OCI-LY3 (cell line): ENCODE measurements at regions not wholly inside any gene's neighbourhood (a gene's known extent, or its start where the extent isn't known, plus 50 kb on each side); places are given as distances from the start of the nearest gene placed in this dataset.

Experiments
- H2AFZ ChIP-seq: fragments of 200-600, 300-600 bp; shearing (Covaris generic); 2 replicates; pipeline ENCODE4 v1.6.0; 2014; ENCODE audit warnings: antibody characterized with exemption, low read depth, low read length
- H3K27ac ChIP-seq: fragments of 200-600, 300-600 bp; sonication (generic); 2 replicates; pipeline ENCODE4 v1.5.1; 2014; ENCODE audit warnings: mild to moderate bottlenecking, low read length, moderate library complexity, mixed read lengths
- H3K27me3 ChIP-seq: fragments of 200-600, 300-600 bp; sonication (generic); 2 replicates; pipeline ENCODE4 v1.6.1; 2014; ENCODE audit warnings: low read depth, low read length, mixed read lengths
- H3K36me3 ChIP-seq: fragments of 200-600, 300-600 bp; sonication (generic); replicated peaks from 2 replicates; pipeline ENCODE3; 2014; ENCODE audit warnings: low read depth, low read length, mixed read lengths
- H3K4me1 ChIP-seq: fragments of 300-600, 200-600 bp; sonication (generic); 2 replicates; pipeline ENCODE4 v1.6.1; 2014; ENCODE audit warnings: low read length, mixed read lengths
- H3K4me2 ChIP-seq: fragments of 200-600, 300-600 bp; sonication (generic); 2 replicates; pipeline ENCODE4 v1.6.1; 2014; ENCODE audit warnings: low read length, mixed read lengths
- H3K4me3 ChIP-seq: fragments of 300-600, 200-600 bp; sonication (generic); 2 replicates; pipeline ENCODE4 v1.5.1; 2014; ENCODE audit warnings: antibody characterized with exemption, mild to moderate bottlenecking, low read length, moderate library complexity
- H3K79me2 ChIP-seq: fragments of 300-600, 200-600 bp; shearing (Covaris generic); 2 replicates; pipeline ENCODE4 v1.6.1; 2014; ENCODE audit warnings: mild to moderate bottlenecking, low read length, mixed read lengths
- H3K9ac ChIP-seq: fragments of 300-600, 200-600 bp; shearing (Covaris generic); 2 replicates; pipeline ENCODE4 v1.6.0; 2014; ENCODE audit warnings: mild to moderate bottlenecking, low read length, moderate library complexity
- H3K9me3 ChIP-seq: fragments of 200-600, 300-600 bp; shearing (Covaris generic); 2 replicates; pipeline ENCODE4 v1.6.1; 2014; ENCODE audit warnings: low read length, mixed read lengths; ENCODE audit not compliant: insufficient read depth
- H4K20me1 ChIP-seq: fragments of 200-600, 300-600 bp; sonication (generic); 2 replicates; pipeline ENCODE4 v1.6.1; 2016; ENCODE audit warnings: low read length, mixed read lengths; ENCODE audit not compliant: insufficient read depth
- CTCF ChIP-seq: fragments of 200-600, 300-600 bp; sonication (generic); IDR thresholded peaks from 2 replicates; pipeline ENCODE4 v1.5.1; 2014; ENCODE audit warnings: antibody characterized with exemption, low read length, low read depth
- EZH2phosphoT487 ChIP-seq: fragments of 200-600 bp; shearing (Covaris generic); IDR thresholded peaks from 2 replicates; pipeline ENCODE4 v1.6.1; 2018; ENCODE audit warnings: antibody characterized with exemption, mixed run types, low read depth

GRCh38 chr3:178474526-178474925, 61.7 kb upstream of the KCNMB2 start:
- Histone ChIP-seq H3K9ac (no peak overlapping the region), H3K27ac (no peak overlapping the region), H2AFZ (no peak overlapping the region), H3K36me3 (no peaks in the 10 kb centered on the region), H3K4me2 (no peak overlapping the region), H3K4me1 (no peaks in the 10 kb centered on the region), H3K27me3 (no peaks in the 10 kb centered on the region), H3K4me3 (no peak overlapping the region), H3K9me3 (no peaks in the 10 kb centered on the region), H3K79me2 (no peaks in the 10 kb centered on the region), H4K20me1 (no peaks in the 10 kb centered on the region)
- TF ChIP-seq CTCF (no peak), EZH2phosphoT487 (no peak)

GRCh38 chr3:178475062-178475461, 61.2 kb upstream of the KCNMB2 start:
- Histone ChIP-seq H3K79me2 (no peaks in the 10 kb centered on the region), H3K27ac (no peak overlapping the region)
- TF ChIP-seq EZH2phosphoT487 = no peak
- no peak for TF ChIP-seq CTCF

GRCh38 chr3:178476886-178477285, 59.4 kb upstream of the KCNMB2 start:
- Histone ChIP-seq H3K27ac (no peak overlapping the region), H3K79me2 (no peaks in the 10 kb centered on the region), H3K4me1 (0 out of 2 replicates have a peak, but pooled peaks cover 3% of the 10 kb centered on the region), H3K36me3 (no peaks in the 10 kb centered on the region), H3K9me3 (no peaks in the 10 kb centered on the region), H3K4me2 (no peak overlapping the region), H3K27me3 (0 out of 2 replicates have a peak, but pooled peaks cover under 1% of the 10 kb centered on the region), H3K9ac (no peak overlapping the region), H4K20me1 (no peaks in the 10 kb centered on the region), H2AFZ (no peak overlapping the region), H3K4me3 (no peak overlapping the region)
- no peak for TF ChIP-seq EZH2phosphoT487
- TF ChIP-seq CTCF = no peak

More at GRCh38 chr3:178475062-178475461, 61.2 kb upstream of the KCNMB2 start:
- Histone ChIP-seq H4K20me1 (no peaks in the 10 kb centered on the region), H2AFZ (no peak overlapping the region), H3K4me3 (no peak overlapping the region), H3K36me3 (no peaks in the 10 kb centered on the region), H3K4me1 (no peaks in the 10 kb centered on the region), H3K4me2 (no peak overlapping the region), H3K27me3 (no peaks in the 10 kb centered on the region), H3K9me3 (no peaks in the 10 kb centered on the region), H3K9ac (no peak overlapping the region)

GRCh38 chr3:178479446-178479845, 56.8 kb upstream of the KCNMB2 start:
- no peak overlapping the region for H3K9ac ChIP-seq
- no peak overlapping the region for H3K27ac ChIP-seq
- no peaks in the 10 kb centered on the region for H4K20me1 ChIP-seq
- no peak for TF ChIP-seq CTCF
- 0 out of 2 replicates have a peak, but pooled peaks cover 4% of the 10 kb centered on the region for H3K27me3 ChIP-seq
- no peaks in the 10 kb centered on the region for H3K9me3 ChIP-seq
- H3K79me2 ChIP-seq = no peaks in the 10 kb centered on the region
- H3K36me3 ChIP-seq = no peaks in the 10 kb centered on the region
- H2AFZ ChIP-seq = no peak overlapping the region
- 0 out of 2 replicates have a peak, but pooled peaks cover 3% of the 10 kb centered on the region for H3K4me1 ChIP-seq
- H3K4me2 ChIP-seq = no peak overlapping the region
- no peak overlapping the region for H3K4me3 ChIP-seq
